IMR-90 (cell line): ENCODE measurements at regions not wholly inside any gene's neighbourhood (a gene's known extent, or its start where the extent isn't known, plus 50 kb on each side); places are given as distances from the start of the nearest gene placed in this dataset.

Experiments
- ATAC-seq: fragments of 200-7000 bp; cut with Tn5 transposase; 2 replicates; pipeline ENCODE4 v1.9.1; 2020; ENCODE audit warnings: low read depth, mild to moderate bottlenecking, moderate library complexity
- BruUV-seq: library from RNA; stranded (reverse); fragments of 400-500 nt; replicated peaks from 2 replicates; lab custom pipeline; 2021; lab: Mats Ljungman, UMichigan
- CTCF ChIA-PET: fragments of 300-600 bp; formaldehyde crosslinking; extraction: SDS; loops from one replicate; lab custom pipeline; 2021; ENCODE audit warnings: antibody characterized with exemption; lab: Yijun Ruan, JAX
- POLR2A ChIA-PET: fragments of 300-600 bp; sonication (Branson Sonifier 250); formaldehyde crosslinking; loops from one replicate; lab custom pipeline; 2022; ENCODE audit warnings: antibody characterized with exemption; ENCODE audit not compliant: unreplicated experiment; lab: Charles Lee
- DNase-seq: peaks from one replicate; pipeline ENCODE4 v3.0.0; 2013
- H2AFZ ChIP-seq: replicated peaks from 2 replicates; pipeline ENCODE3; 2013; ENCODE audit warnings: low read length, mild to moderate bottlenecking; ENCODE audit not compliant: poor library complexity
- H2AK5ac ChIP-seq: 2 replicates; pipeline ENCODE4 v1.6.1; 2013; ENCODE audit warnings: low read depth, low read length, inconsistent platforms
- H2AK9ac ChIP-seq: replicated peaks from 2 replicates; pipeline ENCODE3; 2013; ENCODE audit warnings: mild to moderate bottlenecking, low read depth, low read length, moderate library complexity; ENCODE audit not compliant: poor library complexity
- H2BK120ac ChIP-seq: 2 replicates; pipeline ENCODE4 v1.6.1; 2013; ENCODE audit warnings: low read depth, low read length, inconsistent platforms
- H2BK15ac ChIP-seq: 3 replicates; pipeline ENCODE4 v1.6.1; 2013; ENCODE audit warnings: low read depth, low read length, inconsistent platforms
- H2BK20ac ChIP-seq: 2 replicates; pipeline ENCODE4 v1.6.1; 2013; ENCODE audit warnings: low read depth, mild to moderate bottlenecking, inconsistent platforms, low read length, moderate library complexity
- H2BK5ac ChIP-seq: 2 replicates; pipeline ENCODE4 v1.6.1; 2013; ENCODE audit warnings: mild to moderate bottlenecking, low read depth, low read length, inconsistent platforms; ENCODE audit not compliant: poor library complexity, severe bottlenecking
- H3K14ac ChIP-seq: replicated peaks from 2 replicates; pipeline ENCODE4 v1.6.1; 2013; ENCODE audit warnings: low read depth, low read length, inconsistent platforms
- H3K18ac ChIP-seq: 2 replicates; pipeline ENCODE4 v1.6.1; 2013; ENCODE audit warnings: low read depth, low read length, control low read depth
- H3K23ac ChIP-seq: 2 replicates; pipeline ENCODE4 v1.6.1; 2013; ENCODE audit warnings: low read depth, low read length, inconsistent platforms
- H3K27ac ChIP-seq: 2 replicates; pipeline ENCODE4 v1.5.1; 2013; ENCODE audit warnings: mild to moderate bottlenecking, control low read depth, low read length; ENCODE audit not compliant: insufficient read depth
- H3K27me3 ChIP-seq: 2 replicates; pipeline ENCODE4 v1.6.1; 2013; ENCODE audit warnings: low read length; ENCODE audit not compliant: control insufficient read depth, insufficient read depth
- H3K36me3 ChIP-seq: 2 replicates; pipeline ENCODE4 v1.6.1; 2013; ENCODE audit warnings: low read length, mixed read lengths; ENCODE audit not compliant: control insufficient read depth, insufficient read depth
- H3K4ac ChIP-seq: 2 replicates; pipeline ENCODE4 v1.6.1; 2013; ENCODE audit warnings: low read depth, low read length, inconsistent platforms
- H3K4me1 ChIP-seq: 2 replicates; pipeline ENCODE4 v1.6.1; 2013; ENCODE audit warnings: low read length, mixed read lengths; ENCODE audit not compliant: control insufficient read depth, insufficient read depth
- H3K4me2 ChIP-seq: 2 replicates; pipeline ENCODE4 v1.6.1; 2013; ENCODE audit warnings: low read depth, mild to moderate bottlenecking, control low read depth, low read length, moderate library complexity
- H3K4me3 ChIP-seq: 2 replicates; pipeline ENCODE4 v1.5.1; 2013; ENCODE audit warnings: low read depth, mild to moderate bottlenecking, control low read depth, low read length, moderate library complexity; ENCODE audit not compliant: insufficient read depth
- H3K56ac ChIP-seq: 2 replicates; pipeline ENCODE4 v1.6.1; 2013; ENCODE audit warnings: low read length, inconsistent platforms; ENCODE audit not compliant: insufficient read depth; ENCODE audit errors: extremely low read depth
- H3K79me1 ChIP-seq, 2 experiments: 2 replicates each; pipeline ENCODE4 v1.6.1; 2013; ENCODE audit warnings: low read length in 2 of 2, inconsistent platforms in 1 of 2, low read depth in 1 of 2
- H3K9ac ChIP-seq: 2 replicates; pipeline ENCODE4 v1.6.1; 2013; ENCODE audit warnings: low read depth, low read length, control low read depth
- H3K9me1 ChIP-seq: 2 replicates; pipeline ENCODE4 v1.6.1; 2013; ENCODE audit warnings: low read length, inconsistent platforms; ENCODE audit not compliant: insufficient read depth
- H3K9me3 ChIP-seq: 2 replicates; pipeline ENCODE4 v1.6.1; 2013; ENCODE audit warnings: low read length; ENCODE audit not compliant: control insufficient read depth, insufficient read depth
- H4K20me1 ChIP-seq: 2 replicates; pipeline ENCODE4 v1.6.1; 2013; ENCODE audit warnings: low read length, inconsistent platforms; ENCODE audit not compliant: insufficient read depth
- H4K5ac ChIP-seq: 2 replicates; pipeline ENCODE4 v1.6.1; 2013; ENCODE audit warnings: mild to moderate bottlenecking, low read depth, low read length, control low read depth
- H4K8ac ChIP-seq, 2 experiments: 2 replicates each; pipeline ENCODE4 v1.6.1; 2013; ENCODE audit warnings: low read depth in 2 of 2, low read length in 2 of 2, control low read depth in 1 of 2, inconsistent platforms in 1 of 2
- H4K91ac ChIP-seq: 2 replicates; pipeline ENCODE4 v1.6.1; 2013; ENCODE audit warnings: low read depth, low read length, inconsistent platforms; ENCODE audit not compliant: insufficient read depth
- CHD1 ChIP-seq: IDR thresholded peaks from 2 replicates; pipeline ENCODE4 v1.6.1; 2012; ENCODE audit warnings: low read depth, low read length, improper control_type of control experiment
- FOS ChIP-seq: fragments of 150-350 bp; IDR thresholded peaks from 2 replicates; pipeline ENCODE4 v1.6.1; 2016; ENCODE audit warnings: low read depth, low read length
- RAD21 ChIP-seq: IDR thresholded peaks from 2 replicates; pipeline ENCODE4 v1.6.1; 2012; ENCODE audit warnings: low read length, improper control_type of control experiment
- dilution Hi-C: fragments of 300-500 bp; cut with HindIII; formaldehyde crosslinking; loops from one replicate; pipeline ENCODE4 v1.14.3; 2018; ENCODE audit warnings: low sequenced_read_pairs; ENCODE audit not compliant: unreplicated experiment
- in situ Hi-C: fragments of 300-500 bp; cut with MboI; formaldehyde crosslinking; loops from 3 replicates; pipeline ENCODE4 v1.14.3; 2019; ENCODE audit warnings: low sequenced_read_pairs, inconsistent platforms, mixed read lengths
- intact Hi-C: fragments of 100-400 bp; cut with micrococcal nuclease; formaldehyde crosslinking; loops from 2 replicates; pipeline ENCODE4 v1.10.0; 2022

DNA sequence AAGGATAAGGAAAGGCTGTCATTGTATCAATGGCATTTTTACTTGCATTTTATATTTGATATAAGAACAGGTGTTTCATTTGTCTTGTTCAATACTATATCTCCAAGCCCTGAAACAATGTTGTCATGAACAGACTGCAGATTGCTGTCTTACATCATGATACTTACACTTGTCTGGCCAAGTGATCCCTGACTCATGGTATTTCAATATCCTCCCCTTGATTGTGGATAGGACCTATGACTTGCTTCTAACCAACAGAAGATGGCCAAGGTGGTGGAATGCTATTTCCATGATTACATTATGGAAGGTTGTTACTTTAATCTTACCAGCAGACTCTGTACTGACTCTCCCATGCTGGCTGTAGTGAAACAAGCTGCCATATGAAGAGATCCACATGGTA lies 471.1 kb downstream of the CCDC85A start:
- Histone ChIP-seq H3K4me1 (no peaks in the 10 kb centered on the region), H3K18ac (no peak overlapping the region), H3K4me3 (no peak overlapping the region), H2BK5ac (no peak overlapping the region), H2BK120ac (no peak overlapping the region), H2AFZ (no peak overlapping the region), H2AK5ac (no peak overlapping the region), H3K56ac (no peak overlapping the region), H4K5ac (no peak overlapping the region), H3K14ac (no peak overlapping the region), H4K8ac (no peak overlapping the region), H2AK9ac (no peak overlapping the region), H3K27ac (no peak overlapping the region), H4K91ac (no peak overlapping the region), H2BK20ac (no peak overlapping the region), H3K79me1 (no peaks in the 10 kb centered on the region), H3K9ac (no peak overlapping the region), H3K36me3 (no peaks in the 10 kb centered on the region), H3K23ac (no peak overlapping the region), H3K4me2 (no peak overlapping the region), H4K20me1 (no peaks in the 10 kb centered on the region), H2BK15ac (no peak overlapping the region), H3K9me1 (no peaks in the 10 kb centered on the region), H3K9me3 (no peaks in the 10 kb centered on the region), H3K27me3 (no peaks in the 10 kb centered on the region), H3K4ac (no peak overlapping the region)
- ChIA-PET CTCF (no interaction called here), POLR2A (no interaction called here)
- no TSS peak for BruUV-seq
- DNase-seq (no peak), ATAC-seq (no peak)
- TF ChIP-seq CHD1 (no peak), FOS (no peak), RAD21 (no peak)
- dilution Hi-C loops (no loop called here), in situ Hi-C loops (no loop called here), intact Hi-C loops (no loop called here)
